Lung (tissue), 11 donors: ENCODE measurements at regions not wholly inside any gene's neighbourhood (a gene's known extent, or its start where the extent isn't known, plus 50 kb on each side); places are given as distances from the start of the nearest gene placed in this dataset.

Experiments
- ATAC-seq: fragments of 200-7000 bp; cut with Tn5 transposase; one replicate; pipeline ENCODE4 v1.9.1; 2020; ENCODE audit warnings: moderate number of reproducible peaks; ENCODE audit not compliant: insufficient read depth, low FRiP score
- DNase-seq, 3 donors: peaks; one replicate each; pipeline ENCODE4 v3.0.0-alpha.2; 2013 to 2017
- H3K27ac ChIP-seq, 2 donors: one replicate each; pipeline ENCODE4 v1.5.1; 2013; ENCODE audit warnings: mild to moderate bottlenecking in 2 of 2, moderate library complexity in 2 of 2, control low read depth in 1 of 2, inconsistent platforms in 1 of 2, low read depth in 1 of 2, low read length in 1 of 2
- H3K27me3 ChIP-seq, 3 donors: one replicate each; pipeline ENCODE4 v1.5.1; 2013; ENCODE audit warnings: low read length in 2 of 3; ENCODE audit not compliant: control insufficient read depth in 3 of 3, insufficient read depth in 3 of 3
- H3K36me3 ChIP-seq, 4 donors: one replicate each; pipeline ENCODE4 v1.5.1; 2013; ENCODE audit warnings: low read length in 4 of 4, mild to moderate bottlenecking in 1 of 4, moderate library complexity in 1 of 4; ENCODE audit not compliant: control insufficient read depth in 4 of 4, insufficient read depth in 4 of 4
- H3K4me1 ChIP-seq, 5 donors: one replicate each; pipeline ENCODE4 v1.5.1; 2013; ENCODE audit warnings: low read length in 5 of 5, mild to moderate bottlenecking in 2 of 5, moderate library complexity in 1 of 5; ENCODE audit not compliant: control insufficient read depth in 5 of 5, insufficient read depth in 5 of 5
- H3K4me3 ChIP-seq: one replicate; pipeline ENCODE4 v1.5.1; 2013; ENCODE audit warnings: mild to moderate bottlenecking, control low read depth, moderate library complexity
- H3K9ac ChIP-seq, 2 donors: one replicate each; pipeline ENCODE4 v1.5.1; 2013; ENCODE audit warnings: low read length in 2 of 2, control low read depth in 1 of 2; ENCODE audit not compliant: insufficient read depth in 1 of 2
- H3K9me3 ChIP-seq, 4 donors: one replicate each; pipeline ENCODE4 v1.5.1; 2013; ENCODE audit warnings: low read length in 3 of 4, mild to moderate bottlenecking in 1 of 4, moderate library complexity in 1 of 4; ENCODE audit not compliant: control insufficient read depth in 4 of 4, insufficient read depth in 3 of 4
- CTCF ChIP-seq: IDR thresholded peaks from 2 replicates; pipeline ENCODE4 v1.5.1; 2012; ENCODE audit warnings: mild to moderate bottlenecking; ENCODE audit errors: control extremely low read depth, extremely low read depth
- WGBS, 2 donors: extraction: QIAGEN DNeasy Blood & Tissue Kit; methylation state at CpG; one replicate each; pipeline ENCODE4 v1.1.7; 2013; 5-methylcytosine and 5-hydroxymethylcytosine counted together
- donor health status: control.
- donor health status: control.
- donor health status: Bipolar disorder and iron deficiency.
- donor health status: healthy.
- donor health status: DM: yes; HTN: yes; CAD: no.

- DNase-seq (no peak), ATAC-seq (no peak)
- no peak overlapping the region for H3K9ac ChIP-seq
- H3K36me3 ChIP-seq = no peaks in the 10 kb centered on the region
- H3K27me3 ChIP-seq = peaks cover 0 to 36% (median 33%) of the 10 kb centered on the region in 3 donors
- no peak overlapping the region for H3K27ac ChIP-seq
- H3K4me3 ChIP-seq = no peak overlapping the region
- WGBS, 2 donors = 92 to 97% methylated on average over 1 of the region's 1 CpG
- TF ChIP-seq CTCF = no peak
- H3K4me1 ChIP-seq = no peaks in the 10 kb centered on the region
- no peaks in the 10 kb centered on the region for H3K9me3 ChIP-seq
These were observed 405.2 kb upstream of the IRX1 start for GRCh38 chr5:3190433-3190832.

GRCh38 chr5:3187771-3188425, 407.7 kb upstream of the IRX1 start:
- DNase-seq = peak; percentile 1 to 26 (median 16)
- Histone ChIP-seq H3K9me3 (no peaks in the 10 kb centered on the region), H3K4me3 (no peak overlapping the region), H3K9ac (no peak overlapping the region), H3K36me3 (no peaks in the 10 kb centered on the region), H3K27me3 (peaks cover 0 to 39% (median 32%) of the 10 kb centered on the region in 3 donors), H3K27ac (no peak overlapping the region), H3K4me1 (no peaks in the 10 kb centered on the region)
- WGBS, 2 donors = 57 to 79% methylated on average over 28 of the region's 28 CpGs
- TF ChIP-seq CTCF = no peak
- no peak for ATAC-seq

GRCh38 chr5:3186736-3187405, 408.8 kb upstream of the IRX1 start:
- H3K27ac ChIP-seq = no peak overlapping the region
- H3K4me3 ChIP-seq = no peak overlapping the region
- H3K4me1 ChIP-seq = no peaks in the 10 kb centered on the region
- ATAC-seq (no peak), DNase-seq (no peak)
- no peak for TF ChIP-seq CTCF
- peaks cover 0 to 1% (median 0%) of the 10 kb centered on the region in 4 donors for H3K9me3 ChIP-seq
- H3K9ac ChIP-seq = no peak overlapping the region
- 65 to 72% methylated on average over 12 of the region's 12 CpGs for WGBS, 2 donors
- peaks cover 0 to 47% (median 40%) of the 10 kb centered on the region in 3 donors for H3K27me3 ChIP-seq
- H3K36me3 ChIP-seq = no peaks in the 10 kb centered on the region
